ENCODE measurements at regions not wholly inside any gene's neighbourhood (a gene's known extent, or its start where the extent isn't known, plus 50 kb on each side); places are given as distances from the start of the nearest gene placed in this dataset.

DNA sequence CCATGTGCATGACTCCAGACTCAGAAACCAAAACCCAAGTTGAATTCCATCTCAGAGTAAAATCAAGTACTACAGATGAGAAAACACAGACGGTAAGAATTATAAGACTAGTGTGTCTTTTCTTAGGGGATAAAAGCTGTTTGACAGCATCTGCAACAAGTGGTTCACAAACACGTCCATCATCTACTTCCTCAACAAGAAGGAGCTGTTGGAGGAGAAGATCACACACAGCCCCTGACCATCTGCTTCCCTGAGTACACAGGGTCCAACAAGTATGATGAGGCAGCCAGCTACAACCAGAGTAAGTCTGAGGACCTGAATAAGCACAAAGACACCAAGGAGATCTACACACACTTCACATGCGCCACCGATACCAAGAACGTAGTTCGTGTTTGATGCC lies 110.7 kb upstream of the ATF7IP start:
- 92 to 98% (median 96%) methylated on average over 6 of the region's 6 CpGs for WGBS, 4 donors
- H3K4me1 ChIP-seq, result peaks cover 4 to 57% (median 34%) of the 10 kb centered on the region in 12 donors
- no peak for ATAC-seq
- no peak overlapping the region for H3K27ac ChIP-seq
- intact Hi-C loops (cut with DNase I), result loop anchor here in 7 of 10 donors (2.0 to 10.0 kb wide), 11 partner anchors 108 to 520 kb away; partner anchors contain the start of genes ATF7IP (in 2 of the 7) and PLBD1 (in 1 of the 7)
- H3K9me3 ChIP-seq, result peaks cover 0 to 14% (median 0%) of the 10 kb centered on the region in 12 donors
- peaks cover 0 to 3% (median 0%) of the 10 kb centered on the region in 9 donors for H3K27me3 ChIP-seq
- H3K36me3 ChIP-seq, result no peaks in the 10 kb centered on the region
- no peak overlapping the region for H3K4me3 ChIP-seq
- no peak for TF ChIP-seq POLR2A (IDR thresholded peaks at IDR 0.05)
- TF ChIP-seq, protein P1, sequence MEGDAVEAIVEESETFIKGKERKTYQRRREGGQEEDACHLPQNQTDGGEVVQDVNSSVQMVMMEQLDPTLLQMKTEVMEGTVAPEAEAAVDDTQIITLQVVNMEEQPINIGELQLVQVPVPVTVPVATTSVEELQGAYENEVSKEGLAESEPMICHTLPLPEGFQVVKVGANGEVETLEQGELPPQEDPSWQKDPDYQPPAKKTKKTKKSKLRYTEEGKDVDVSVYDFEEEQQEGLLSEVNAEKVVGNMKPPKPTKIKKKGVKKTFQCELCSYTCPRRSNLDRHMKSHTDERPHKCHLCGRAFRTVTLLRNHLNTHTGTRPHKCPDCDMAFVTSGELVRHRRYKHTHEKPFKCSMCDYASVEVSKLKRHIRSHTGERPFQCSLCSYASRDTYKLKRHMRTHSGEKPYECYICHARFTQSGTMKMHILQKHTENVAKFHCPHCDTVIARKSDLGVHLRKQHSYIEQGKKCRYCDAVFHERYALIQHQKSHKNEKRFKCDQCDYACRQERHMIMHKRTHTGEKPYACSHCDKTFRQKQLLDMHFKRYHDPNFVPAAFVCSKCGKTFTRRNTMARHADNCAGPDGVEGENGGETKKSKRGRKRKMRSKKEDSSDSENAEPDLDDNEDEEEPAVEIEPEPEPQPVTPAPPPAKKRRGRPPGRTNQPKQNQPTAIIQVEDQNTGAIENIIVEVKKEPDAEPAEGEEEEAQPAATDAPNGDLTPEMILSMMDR (IDR thresholded peaks at IDR 0.05), result no peak
- DNase-seq, result no peak

DNA sequence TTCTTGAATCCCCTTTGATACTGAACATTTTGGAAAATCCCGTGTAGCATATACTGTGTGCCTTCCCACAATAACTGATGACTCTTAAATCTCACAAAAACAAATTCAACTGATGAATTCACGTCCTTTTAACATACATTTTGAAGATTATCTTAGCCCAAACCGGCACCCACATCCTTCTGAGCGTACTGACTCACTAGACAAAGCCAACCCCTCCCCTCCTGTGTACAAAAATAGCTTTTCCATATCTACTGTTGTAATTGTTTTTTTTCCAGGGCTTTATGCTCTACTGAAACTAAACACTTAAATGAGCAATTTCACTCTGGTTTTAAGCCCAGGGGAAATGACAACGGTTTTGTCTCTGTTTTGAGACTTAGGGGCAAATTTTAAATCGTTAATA lies 109.4 kb upstream of the ATF7IP start:
- ATAC-seq, result no peak
- DNase-seq, result peak in 1 of 5 donors; percentile 23
- intact Hi-C loops (cut with DNase I), result loop anchor here in 9 of 10 donors (2.0 to 10.0 kb wide), 13 partner anchors 109 to 519 kb away; partner anchors contain the start of genes ATF7IP (in 4 of the 9) and PLBD1 (in 1 of the 9)
- H3K4me1 ChIP-seq, result peaks cover 4 to 69% (median 45%) of the 10 kb centered on the region in 12 donors
- peaks cover 0 to 3% (median 0%) of the 10 kb centered on the region in 9 donors for H3K27me3 ChIP-seq
- peak overlapping the region in 1 of 12 donors; percentile 32 for H3K4me3 ChIP-seq
- 29 to 37% (median 31%) methylated on average over 6 of the region's 6 CpGs for WGBS, 4 donors
- peaks cover 0 to 15% (median 0%) of the 10 kb centered on the region in 12 donors for H3K9me3 ChIP-seq
- H3K27ac ChIP-seq, result peak overlapping the region in 11 of 12 donors; percentile 85 to 98 (median 88)
- TF ChIP-seq POLR2A (IDR thresholded peaks at IDR 0.05), result no peak
- TF ChIP-seq, protein P1 (IDR thresholded peaks at IDR 0.05), result no peak
- no peaks in the 10 kb centered on the region for H3K36me3 ChIP-seq

DNA sequence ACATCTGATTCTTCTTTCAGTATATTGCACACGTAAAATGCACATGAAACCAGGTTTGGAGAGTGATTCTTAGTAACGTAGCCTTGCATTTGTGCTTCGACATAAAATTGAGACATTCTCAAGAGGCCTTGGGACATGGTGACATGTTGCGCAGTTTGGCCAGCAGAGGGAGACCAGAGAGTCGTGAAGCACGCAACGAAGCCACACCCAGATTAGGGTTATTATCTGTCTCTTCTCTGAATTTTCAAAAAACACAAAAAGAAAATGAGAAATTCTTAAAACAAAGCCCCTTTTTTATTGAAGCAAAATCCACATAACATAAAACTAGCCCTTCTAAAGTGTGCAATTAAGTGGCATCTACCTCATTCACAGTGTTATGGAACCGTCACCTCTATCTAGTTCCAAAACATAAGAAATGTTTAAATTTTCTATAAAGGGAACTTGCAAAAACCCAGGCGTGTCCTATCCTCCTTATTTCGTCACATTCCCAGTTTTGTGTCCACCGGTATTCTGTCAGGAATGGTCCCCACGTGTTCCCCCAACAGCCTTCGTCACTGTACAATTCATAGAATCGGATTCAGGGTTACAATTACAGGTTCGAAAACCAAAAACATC lies 108.8 kb upstream of the ATF7IP start:
- TF ChIP-seq POLR2A (IDR thresholded peaks at IDR 0.05), result no peak
- TF ChIP-seq, protein P1 (IDR thresholded peaks at IDR 0.05), result peak; percentile 68 to 87 (median 84)
- ATAC-seq (peak; percentile 55 to 71 (median 64)), DNase-seq (peak; percentile 81 to 90 (median 84))
- peaks cover 0 to 15% (median 0%) of the 10 kb centered on the region in 12 donors for H3K9me3 ChIP-seq
- peak overlapping the region in 6 of 12 donors; percentile 7 to 32 (median 20) for H3K4me3 ChIP-seq
- H3K27ac ChIP-seq, result peak overlapping the region; percentile 85 to 98 (median 88)
- WGBS, 4 donors, result 32 to 47% (median 41%) methylated on average over 15 of the region's 15 CpGs
- intact Hi-C loops (cut with DNase I), result loop anchor here in 9 of 10 donors (1.0 to 10.0 kb wide), 16 partner anchors 108 to 518 kb away; partner anchors contain the start of genes ATF7IP (in 6 of the 9) and PLBD1 (in 1 of the 9)
- H3K4me1 ChIP-seq, result peaks cover 4 to 72% (median 46%) of the 10 kb centered on the region in 12 donors
- no peaks in the 10 kb centered on the region for H3K36me3 ChIP-seq
- H3K27me3 ChIP-seq, result peaks cover 0 to 3% (median 0%) of the 10 kb centered on the region in 9 donors

DNA sequence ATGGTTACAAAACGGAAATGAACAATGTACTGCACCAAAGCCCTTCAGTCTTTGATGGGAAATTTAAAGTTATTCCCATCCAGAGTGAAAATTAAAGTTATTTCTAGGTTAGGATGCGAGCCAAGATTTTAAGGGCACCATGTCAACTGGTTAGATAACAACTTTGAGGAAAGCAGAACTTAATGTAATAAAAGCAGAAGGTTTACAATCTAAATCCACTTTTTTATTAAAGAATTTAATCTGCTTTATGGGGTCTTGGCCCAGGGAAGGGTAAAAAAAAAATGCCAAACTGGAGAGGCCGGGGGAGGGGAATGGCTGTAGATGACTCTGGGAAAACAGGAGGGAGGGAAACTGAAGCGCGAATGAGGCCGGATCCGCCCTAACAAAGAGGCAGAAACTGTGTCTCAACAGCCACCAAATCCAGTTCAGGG lies 108.2 kb upstream of the ATF7IP start:
- ATAC-seq (no peak), DNase-seq (peak in 1 of 5 donors; percentile 90)
- Histone ChIP-seq H3K27me3 (peaks cover 0 to 3% (median 0%) of the 10 kb centered on the region in 9 donors), H3K36me3 (no peaks in the 10 kb centered on the region), H3K27ac (peak overlapping the region; percentile 85 to 98 (median 88)), H3K4me3 (peak overlapping the region in 8 of 12 donors; percentile 7 to 38 (median 26)), H3K9me3 (peaks cover 0 to 15% (median 0%) of the 10 kb centered on the region in 12 donors), H3K4me1 (peaks cover 4 to 79% (median 46%) of the 10 kb centered on the region in 12 donors)
- intact Hi-C loops (cut with DNase I), result loop anchor here in 9 of 10 donors (1.0 to 10.0 kb wide), 16 partner anchors 107 to 517 kb away; partner anchors contain the start of genes ATF7IP (in 6 of the 9) and PLBD1 (in 1 of the 9)
- TF ChIP-seq POLR2A (IDR thresholded peaks at IDR 0.05), result no peak
- TF ChIP-seq, protein P1 (IDR thresholded peaks at IDR 0.05), result no peak
- 8 to 14% (median 9%) methylated on average over 7 of the region's 7 CpGs for WGBS, 4 donors

Measured in heart left ventricle (tissue), 16 donors.